Duodenal mucosa (tissue), 2 donors: ENCODE measurements at regions not wholly inside any gene's neighbourhood (a gene's known extent, or its start where the extent isn't known, plus 50 kb on each side); places are given as distances from the start of the nearest gene placed in this dataset.

Source experiments
- H3K27ac ChIP-seq: one replicate; pipeline ENCODE4 v1.7.0; 2013; ENCODE audit warnings: low read depth, low read length
- H3K27me3 ChIP-seq, 2 donors: one replicate each; pipeline ENCODE4 v1.7.0; 2013; ENCODE audit warnings: low read length in 2 of 2, control low read depth in 1 of 2; ENCODE audit not compliant: insufficient read depth in 2 of 2, control insufficient read depth in 1 of 2
- H3K36me3 ChIP-seq, 2 donors: one replicate each; pipeline ENCODE4 v1.7.0; 2013; ENCODE audit warnings: low read length in 2 of 2, control low read depth in 1 of 2; ENCODE audit not compliant: insufficient read depth in 2 of 2, control insufficient read depth in 1 of 2
- H3K4me1 ChIP-seq, 2 donors: one replicate each; pipeline ENCODE4 v1.7.0; 2013; ENCODE audit warnings: low read length in 2 of 2, control low read depth in 1 of 2; ENCODE audit not compliant: insufficient read depth in 2 of 2, control insufficient read depth in 1 of 2
- H3K4me3 ChIP-seq, 2 donors: one replicate each; pipeline ENCODE4 v1.7.0; 2013; ENCODE audit warnings: low read length in 2 of 2, low read depth in 1 of 2
- H3K9ac ChIP-seq, 2 donors: one replicate each; pipeline ENCODE4 v1.7.0; 2013; ENCODE audit warnings: low read length in 2 of 2, low read depth in 1 of 2
- H3K9me3 ChIP-seq, 2 donors: one replicate each; pipeline ENCODE4 v1.7.0; 2013; ENCODE audit warnings: low read length in 2 of 2, control low read depth in 1 of 2; ENCODE audit not compliant: control insufficient read depth in 1 of 2

- H3K4me3 ChIP-seq, result no peak overlapping the region
- H3K27ac ChIP-seq, result no peak overlapping the region
- no peaks in the 10 kb centered on the region for H3K9me3 ChIP-seq
- no peak overlapping the region for H3K9ac ChIP-seq
- H3K27me3 ChIP-seq, result peaks cover 0 to 4% of the 10 kb centered on the region in 2 donors
- H3K36me3 ChIP-seq, result no peaks in the 10 kb centered on the region
- H3K4me1 ChIP-seq, result peaks cover 0 to 4% of the 10 kb centered on the region in 2 donors
Measured at GRCh38 chr17:77721846-77722160, 236.7 kb upstream of the TNRC6C start.

- no peak overlapping the region for H3K27ac ChIP-seq
- no peaks in the 10 kb centered on the region for H3K9me3 ChIP-seq
- H3K27me3 ChIP-seq, result peaks cover 0 to 4% of the 10 kb centered on the region in 2 donors
- H3K9ac ChIP-seq, result no peak overlapping the region
- H3K36me3 ChIP-seq, result no peaks in the 10 kb centered on the region
- H3K4me3 ChIP-seq, result no peak overlapping the region
- peaks cover 0 to 4% of the 10 kb centered on the region in 2 donors for H3K4me1 ChIP-seq
Measured at GRCh38 chr17:77722366-77722765, 236.1 kb upstream of the TNRC6C start.

- Histone ChIP-seq H3K36me3 (no peaks in the 10 kb centered on the region), H3K4me3 (no peak overlapping the region), H3K9ac (no peak overlapping the region), H3K27ac (no peak overlapping the region), H3K27me3 (peaks cover 0 to under 1% of the 10 kb centered on the region in 2 donors), H3K4me1 (peaks cover 0 to 4% of the 10 kb centered on the region in 2 donors), H3K9me3 (no peaks in the 10 kb centered on the region)
Measured at GRCh38 chr17:77723071-77723908, 235.2 kb upstream of the TNRC6C start.

- H3K9ac ChIP-seq, result peak overlapping the region in 1 of 2 donors; percentile 12
- H3K27me3 ChIP-seq, result peaks cover 0 to 3% of the 10 kb centered on the region in 2 donors
- H3K9me3 ChIP-seq, result no peaks in the 10 kb centered on the region
- H3K4me1 ChIP-seq, result peaks cover 0 to 4% of the 10 kb centered on the region in 2 donors
- no peak overlapping the region for H3K27ac ChIP-seq
- H3K36me3 ChIP-seq, result no peaks in the 10 kb centered on the region
- H3K4me3 ChIP-seq, result no peak overlapping the region
Measured at GRCh38 chr17:77723909-77724875, 234.3 kb upstream of the TNRC6C start.

GRCh38 chr17:77724876-77725615 lies 233.5 kb upstream of the TNRC6C start:
- no peaks in the 10 kb centered on the region for H3K9me3 ChIP-seq
- H3K27me3 ChIP-seq, result peaks cover 0 to 3% of the 10 kb centered on the region in 2 donors
- no peak overlapping the region for H3K9ac ChIP-seq
- peaks cover 0 to 4% of the 10 kb centered on the region in 2 donors for H3K4me1 ChIP-seq
- no peak overlapping the region for H3K27ac ChIP-seq
- no peak overlapping the region for H3K4me3 ChIP-seq
- no peaks in the 10 kb centered on the region for H3K36me3 ChIP-seq

GRCh38 chr17:77725846-77726245 lies 232.7 kb upstream of the TNRC6C start:
- H3K27me3 ChIP-seq, result peaks cover 0 to 3% of the 10 kb centered on the region in 2 donors
- H3K9me3 ChIP-seq, result no peaks in the 10 kb centered on the region
- no peak overlapping the region for H3K4me3 ChIP-seq
- H3K4me1 ChIP-seq, result peaks cover 0 to 4% of the 10 kb centered on the region in 2 donors
- H3K27ac ChIP-seq, result no peak overlapping the region
- H3K36me3 ChIP-seq, result no peaks in the 10 kb centered on the region
- no peak overlapping the region for H3K9ac ChIP-seq

- H3K4me3 ChIP-seq, result no peak overlapping the region
- H3K9ac ChIP-seq, result no peak overlapping the region
- no peaks in the 10 kb centered on the region for H3K36me3 ChIP-seq
- H3K27me3 ChIP-seq, result peaks cover 0 to 3% of the 10 kb centered on the region in 2 donors
- no peaks in the 10 kb centered on the region for H3K9me3 ChIP-seq
- H3K4me1 ChIP-seq, result peaks cover 0 to 4% of the 10 kb centered on the region in 2 donors
- H3K27ac ChIP-seq, result no peak overlapping the region
Measured at GRCh38 chr17:77726549-77727006, 231.9 kb upstream of the TNRC6C start.

- H3K27ac ChIP-seq, result no peak overlapping the region
Measured at GRCh38 chr17:77727037-77727615, 231.4 kb upstream of the TNRC6C start.

GRCh38 chr17:77728474-77728795 lies 230.1 kb upstream of the TNRC6C start:
- no peaks in the 10 kb centered on the region for H3K9me3 ChIP-seq
- H3K27me3 ChIP-seq, result peaks cover 0 to 4% of the 10 kb centered on the region in 2 donors
- H3K9ac ChIP-seq, result no peak overlapping the region
- no peak overlapping the region for H3K4me3 ChIP-seq
- H3K36me3 ChIP-seq, result no peaks in the 10 kb centered on the region
- no peak overlapping the region for H3K27ac ChIP-seq
- H3K4me1 ChIP-seq, result peaks cover 0 to 4% of the 10 kb centered on the region in 2 donors

More at GRCh38 chr17:77727037-77727615, 231.4 kb upstream of the TNRC6C start:
- peaks cover 0 to 4% of the 10 kb centered on the region in 2 donors for H3K4me1 ChIP-seq
- peaks cover 0 to 3% of the 10 kb centered on the region in 2 donors for H3K27me3 ChIP-seq
- H3K9ac ChIP-seq, result no peak overlapping the region
- no peaks in the 10 kb centered on the region for H3K9me3 ChIP-seq
- H3K36me3 ChIP-seq, result no peaks in the 10 kb centered on the region
- no peak overlapping the region for H3K4me3 ChIP-seq
